Limb (tissue), 2 donors: ENCODE measurements at regions not wholly inside any gene's neighbourhood (a gene's known extent, or its start where the extent isn't known, plus 50 kb on each side); places are given as distances from the start of the nearest gene placed in this dataset.
"Not testable (repeated sequence)": the region's sequence is repeated elsewhere in the genome, so short reads cannot be mapped to it uniquely, and the experiment has no call there.

Experiments used
- DNase-seq, 2 donors: peaks; one replicate each; pipeline ENCODE4 v3.0.0-alpha.2; 2016; ENCODE audit errors: extremely low spot score in 2 of 2

DNA sequence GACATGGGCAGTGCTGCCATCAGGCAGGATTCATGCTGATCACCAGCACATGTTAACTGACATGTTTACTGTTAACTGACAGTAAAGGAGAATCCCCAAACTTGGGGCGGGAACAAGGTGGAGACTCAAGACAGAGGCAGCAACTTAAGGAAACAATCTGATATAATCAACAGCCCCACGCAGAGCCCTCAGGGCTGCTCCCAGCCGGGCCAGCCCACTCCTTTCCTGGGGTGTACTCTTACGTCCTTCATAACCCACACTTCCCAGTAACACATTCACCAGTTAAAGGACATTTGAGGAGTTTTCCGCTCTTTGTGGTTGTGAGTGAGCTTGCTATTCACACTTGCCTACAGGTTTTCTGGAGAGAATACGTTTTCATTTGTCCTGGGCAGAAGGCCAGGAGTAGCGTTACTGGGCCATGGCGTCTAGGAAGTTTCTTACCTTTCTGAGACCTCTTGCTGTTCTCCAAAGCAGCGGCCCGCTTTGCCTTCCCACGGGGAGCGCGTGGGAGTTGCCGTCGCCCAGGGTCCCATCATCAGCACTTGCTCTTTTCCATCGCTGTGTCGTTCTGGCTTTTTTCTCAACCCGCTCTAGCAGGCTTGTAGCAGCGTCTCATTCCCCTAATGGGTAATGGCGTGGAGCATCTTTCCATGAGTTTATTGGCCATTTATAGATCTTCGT lies 56.4 kb downstream of the FOXF2 start:
- no peak for DNase-seq

DNA sequence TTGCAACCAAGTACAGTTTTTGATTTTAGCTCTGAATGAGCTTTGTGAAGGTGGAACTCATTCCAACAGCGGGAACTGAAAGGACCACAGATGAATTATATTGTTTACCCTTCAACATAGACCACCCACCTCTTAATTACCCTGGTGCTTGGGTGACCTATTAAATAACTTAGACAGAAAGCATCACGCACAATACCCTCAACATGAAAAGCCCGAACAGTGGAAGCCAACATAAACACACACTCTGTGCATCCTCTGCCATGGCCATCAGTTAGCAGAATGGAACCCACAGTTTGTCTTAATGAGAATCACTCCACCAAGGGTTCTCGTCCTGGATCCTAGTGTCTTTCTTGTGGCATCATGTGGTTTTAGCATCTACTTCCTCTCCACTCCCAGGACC lies 60.5 kb downstream of the FOXF2 start:
- DNase-seq, result no peak

DNA sequence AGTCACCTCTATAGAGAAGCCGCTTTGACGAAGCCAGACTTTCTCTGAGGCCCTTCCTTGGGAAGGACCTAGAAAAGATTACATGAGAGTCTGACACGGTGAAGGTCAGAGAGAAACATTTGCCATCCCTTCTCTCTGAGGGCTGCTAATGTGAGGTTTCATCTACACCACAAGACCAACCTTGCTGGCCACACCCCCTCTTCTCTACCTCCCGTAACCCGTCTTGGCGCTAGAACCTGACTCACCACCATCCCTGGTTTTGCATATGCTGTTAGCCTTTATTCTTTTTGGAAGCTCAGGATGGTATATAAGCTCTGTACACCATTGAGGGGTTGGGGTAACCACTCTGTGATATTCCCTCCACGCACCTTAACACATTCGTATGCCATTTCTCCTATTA lies 63.6 kb downstream of the FOXF2 start:
- no peak for DNase-seq

DNA sequence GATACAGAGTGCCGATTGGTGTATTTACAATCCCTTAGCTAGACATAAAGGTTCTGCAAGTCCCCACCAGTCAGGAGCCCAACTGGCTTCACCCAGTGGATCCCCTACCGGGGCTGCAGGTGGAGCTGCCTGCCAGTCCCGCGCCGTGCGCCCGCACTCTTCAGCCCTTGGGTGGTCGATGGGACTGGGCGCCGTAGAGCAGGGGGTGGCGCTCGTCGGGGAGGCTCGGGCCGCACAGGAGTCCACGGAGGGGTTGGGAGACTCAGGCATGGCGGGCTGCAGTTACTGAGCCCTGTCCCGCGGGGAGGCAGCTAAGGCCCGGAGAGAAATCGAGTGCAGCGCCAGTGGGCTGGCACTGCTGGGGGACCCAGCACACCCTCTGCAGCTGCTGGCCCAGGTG lies 67.4 kb downstream of the FOXF2 start:
- DNase-seq, result not testable (repeated sequence)

DNA sequence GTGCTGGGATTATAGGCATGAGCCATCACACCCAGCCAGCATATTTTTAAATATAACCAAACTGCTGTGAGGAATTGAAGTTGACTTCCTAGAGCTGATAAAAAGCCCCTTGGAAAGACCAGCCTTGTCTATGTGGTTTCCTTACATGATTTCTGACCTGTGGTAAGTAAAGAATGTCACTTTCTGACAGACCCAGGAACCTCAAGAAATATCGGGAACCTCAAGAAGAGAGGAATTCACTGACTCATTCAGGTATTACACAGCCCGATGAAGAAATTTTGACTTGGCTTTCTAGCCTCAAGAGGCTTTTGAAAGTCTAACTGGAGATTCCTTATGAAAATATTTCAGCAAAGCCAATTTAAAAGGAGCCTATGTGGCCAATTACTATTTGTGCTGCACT lies 71.8 kb downstream of the FOXF2 start:
- no peak for DNase-seq

DNA sequence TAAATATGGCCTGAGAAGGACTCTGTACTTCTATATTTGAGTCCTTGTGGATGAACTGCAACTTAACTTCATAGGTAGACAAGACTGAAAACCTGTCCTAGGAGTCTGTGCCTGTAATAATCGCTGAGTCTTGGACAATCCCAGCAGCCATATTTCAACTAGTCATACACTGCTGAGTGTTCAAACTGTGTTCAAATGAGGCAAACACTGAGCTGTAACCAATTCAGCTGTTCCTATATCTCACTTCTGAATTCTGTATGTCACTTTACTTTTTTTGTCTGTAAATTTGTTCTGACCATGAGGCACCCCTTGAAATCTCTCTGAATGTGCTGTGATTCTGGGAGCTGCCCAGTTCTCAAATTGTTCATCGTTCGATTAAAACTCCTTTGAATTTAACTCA lies 72.4 kb downstream of the FOXF2 start:
- no peak for DNase-seq

DNA sequence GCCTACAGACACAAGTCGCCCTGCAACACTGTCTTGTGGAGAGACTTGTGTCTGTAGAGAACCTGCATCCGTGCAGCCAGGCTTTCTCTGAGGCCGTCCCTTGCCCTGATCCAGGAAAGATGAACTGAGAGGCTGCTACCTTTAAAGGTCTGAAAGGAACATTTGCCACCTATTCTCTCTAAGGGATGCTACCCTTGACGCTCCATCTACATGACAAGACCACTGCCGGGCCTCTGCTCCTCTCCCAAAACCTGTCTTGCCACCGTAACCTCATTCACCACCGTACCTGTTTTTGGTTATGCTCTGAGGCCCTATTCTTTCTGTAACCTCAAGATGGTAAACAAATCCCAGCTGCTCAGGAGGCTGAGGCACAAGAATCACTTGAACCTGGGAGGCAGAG lies 73.9 kb downstream of the FOXF2 start:
- no peak for DNase-seq

DNA sequence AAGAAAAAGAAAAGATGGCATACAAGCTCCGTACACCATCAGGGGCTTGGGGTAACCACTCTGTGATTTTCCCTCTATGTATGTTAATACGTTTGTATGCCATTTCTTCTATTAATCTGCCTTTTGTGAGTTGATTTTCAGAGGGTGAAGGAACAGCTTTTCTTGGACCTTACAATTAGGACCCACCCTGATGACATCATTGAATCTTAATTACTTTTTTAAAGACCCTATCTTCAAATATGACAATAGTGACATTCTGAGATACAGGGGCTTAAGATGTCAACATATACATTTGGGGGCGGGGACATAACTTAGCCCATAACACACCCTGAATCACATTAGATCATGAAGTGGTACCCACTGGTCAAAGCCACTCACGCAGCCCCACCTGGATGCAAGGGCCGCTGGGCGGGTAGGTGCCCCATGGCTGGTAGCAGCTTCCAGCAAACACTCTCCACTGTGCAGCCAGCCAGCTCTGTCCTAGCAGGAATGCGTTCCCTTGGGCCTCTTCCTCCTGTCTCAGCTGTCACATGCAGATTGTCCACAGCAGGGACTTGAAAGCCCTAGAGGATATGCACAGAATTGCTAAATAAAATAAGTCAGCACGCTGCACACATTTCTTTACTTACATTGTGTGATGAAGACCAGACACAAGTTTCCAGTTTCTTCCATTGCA lies 74.5 kb downstream of the FOXF2 start:
- no peak for DNase-seq

DNA sequence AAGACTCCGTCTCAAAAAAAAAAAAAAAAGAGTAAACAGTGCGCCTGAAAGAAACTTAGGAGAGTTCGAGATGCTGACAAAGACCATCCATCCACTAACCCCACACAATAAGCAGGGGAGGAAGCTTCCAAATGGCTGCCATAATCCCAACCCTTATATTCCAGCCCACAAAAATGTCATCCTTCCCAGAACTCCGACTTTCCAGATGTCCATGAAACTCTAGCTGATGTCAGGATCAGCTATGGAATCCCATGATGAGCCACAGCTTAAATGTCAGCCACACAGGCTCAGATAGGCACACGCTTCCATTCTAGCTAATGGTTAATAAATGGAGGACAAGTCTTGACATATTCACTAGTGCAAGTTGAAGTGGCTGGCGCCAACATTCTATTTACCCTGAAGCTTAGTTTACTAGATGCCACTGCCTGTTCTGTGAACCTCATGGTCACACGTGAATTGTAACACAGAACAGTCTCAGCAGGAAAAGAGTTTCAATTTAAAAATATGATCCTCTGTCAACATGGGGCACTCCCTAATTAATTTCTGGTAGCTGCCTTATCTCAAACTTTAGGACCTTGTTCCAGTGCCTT lies 75.5 kb downstream of the FOXF2 start:
- DNase-seq, result no peak

DNA sequence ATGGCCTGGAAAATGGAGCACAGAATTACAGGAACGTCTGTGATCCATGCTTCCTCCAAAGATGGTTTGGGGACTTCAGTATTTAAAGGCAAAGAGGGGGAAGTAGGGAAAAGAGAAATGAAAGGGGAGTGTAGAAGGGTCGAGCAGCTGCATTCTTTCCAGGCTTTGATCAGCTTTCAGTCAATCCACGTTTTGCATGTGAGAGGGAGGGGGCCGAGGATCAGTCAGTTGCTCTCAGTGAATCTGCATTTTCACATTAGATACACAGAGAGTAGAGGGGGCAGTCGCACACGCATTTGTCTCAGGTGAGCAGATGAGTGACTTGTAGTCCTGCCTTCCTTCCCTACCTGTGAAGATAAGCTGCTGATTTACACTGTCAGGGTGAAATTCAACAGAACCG lies 78.8 kb downstream of the FOXF2 start:
- DNase-seq, result no peak

DNA sequence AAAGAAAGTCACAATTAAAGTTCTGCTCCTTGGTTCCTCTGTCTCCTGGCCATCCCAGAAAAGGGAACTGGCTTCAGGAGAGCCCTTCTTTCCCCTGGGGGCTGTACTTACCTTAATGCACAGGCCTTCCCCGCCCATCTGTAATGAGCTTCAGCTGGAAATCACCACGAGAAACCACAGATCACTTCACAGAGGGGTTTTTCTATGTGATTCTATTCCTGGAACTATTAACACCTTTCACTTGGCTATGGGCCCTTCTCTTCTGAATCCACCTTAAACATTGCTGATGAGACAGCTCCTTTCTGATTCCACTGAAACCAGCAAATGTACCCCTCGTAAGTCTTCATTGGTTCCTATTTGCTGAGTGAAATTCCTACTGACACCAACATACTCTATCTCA lies 80.7 kb downstream of the FOXF2 start:
- DNase-seq, result no peak

DNA sequence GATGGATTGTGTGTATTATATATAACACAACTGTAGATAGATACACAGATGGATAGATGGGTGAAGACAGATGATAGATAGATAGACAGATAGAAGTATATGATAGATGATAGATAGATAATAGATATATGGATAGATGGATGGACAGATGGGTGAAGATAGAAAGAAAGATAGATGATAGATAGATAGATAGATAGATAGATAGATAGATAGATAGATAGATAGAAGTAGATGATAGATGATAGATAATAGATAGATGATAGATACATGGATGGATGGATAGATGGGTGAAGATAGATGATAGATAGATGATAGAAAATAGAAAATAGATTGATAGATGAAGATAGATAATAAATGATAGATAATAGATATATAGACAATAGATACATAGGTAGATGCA lies 83.3 kb downstream of the FOXF2 start:
- DNase-seq, result no peak

DNA sequence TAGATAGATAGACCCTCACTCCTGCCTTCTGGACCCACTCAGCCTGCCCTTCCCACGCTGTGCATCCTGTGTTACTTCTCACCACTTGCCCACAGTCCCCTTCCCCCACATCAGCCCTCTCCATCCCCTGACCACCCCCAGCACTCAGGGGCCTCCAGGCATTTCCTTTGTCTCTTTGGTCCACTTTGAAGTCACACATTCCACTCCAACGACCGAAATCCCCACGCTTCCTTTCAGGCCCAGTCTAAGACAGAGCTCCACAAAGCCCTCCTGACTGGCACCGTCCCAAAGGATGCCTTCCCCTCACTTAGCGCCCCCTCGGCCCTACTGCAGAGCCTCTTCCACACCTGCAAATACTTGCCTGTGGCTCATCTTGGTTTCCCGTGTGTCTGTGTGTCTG lies 83.8 kb downstream of the FOXF2 start:
- no peak for DNase-seq

DNA sequence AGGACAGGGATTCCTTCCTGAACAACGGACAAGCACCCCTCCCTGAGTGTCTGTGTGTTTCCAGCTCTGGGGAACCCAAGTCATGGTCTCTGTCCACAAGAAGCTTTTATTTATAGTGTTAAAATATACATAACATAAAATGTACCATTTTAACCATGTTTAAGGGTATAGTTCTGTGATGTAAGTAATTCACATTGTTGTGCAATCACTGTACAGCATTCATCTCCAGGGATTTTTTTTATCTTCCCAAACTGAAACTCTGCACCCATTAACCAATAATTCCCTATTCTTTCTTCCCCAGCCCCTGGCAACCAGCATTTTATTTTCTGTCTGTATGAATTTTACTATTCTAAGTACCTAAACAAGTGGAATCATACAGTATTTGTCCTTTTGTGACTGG lies 84.2 kb downstream of the FOXF2 start:
- DNase-seq, result no peak

DNA sequence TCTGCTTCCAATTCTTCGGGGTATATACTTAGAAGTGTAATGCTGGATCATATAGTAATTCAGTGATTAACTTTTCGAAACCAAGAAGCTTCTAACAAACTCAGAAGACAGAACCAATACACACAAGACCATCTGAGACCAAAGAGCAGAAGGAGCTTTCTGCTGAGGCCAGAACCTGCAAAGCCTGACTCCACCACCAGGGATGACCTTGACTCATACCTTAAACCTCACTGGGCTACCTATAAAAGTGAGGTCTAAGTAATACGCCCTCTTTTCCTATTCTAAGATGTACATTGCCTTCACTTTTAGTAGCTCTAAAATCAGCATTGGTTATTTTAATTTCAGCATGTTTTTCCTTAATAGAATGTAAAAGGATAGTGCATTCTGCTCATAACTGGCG lies 84.8 kb downstream of the FOXF2 start:
- DNase-seq, result no peak

DNA sequence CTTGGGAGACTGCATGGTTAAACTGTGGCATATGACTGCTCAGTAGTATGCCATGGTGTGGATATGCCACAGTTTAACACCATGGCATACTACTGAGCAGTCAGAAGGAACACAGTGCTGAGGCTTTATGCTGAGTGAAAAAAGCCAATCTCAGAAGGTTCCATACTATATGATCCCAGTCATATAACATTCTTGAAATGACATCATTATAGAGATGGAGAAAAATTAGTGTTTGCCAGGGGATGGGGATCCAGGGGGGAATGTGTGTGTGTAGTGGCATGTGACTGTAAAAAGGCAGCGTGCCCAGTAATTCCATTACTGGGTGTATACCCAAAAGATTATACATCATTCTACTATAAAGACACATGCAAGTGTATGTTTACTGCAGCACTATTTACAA lies 85.8 kb downstream of the FOXF2 start:
- no peak for DNase-seq

DNA sequence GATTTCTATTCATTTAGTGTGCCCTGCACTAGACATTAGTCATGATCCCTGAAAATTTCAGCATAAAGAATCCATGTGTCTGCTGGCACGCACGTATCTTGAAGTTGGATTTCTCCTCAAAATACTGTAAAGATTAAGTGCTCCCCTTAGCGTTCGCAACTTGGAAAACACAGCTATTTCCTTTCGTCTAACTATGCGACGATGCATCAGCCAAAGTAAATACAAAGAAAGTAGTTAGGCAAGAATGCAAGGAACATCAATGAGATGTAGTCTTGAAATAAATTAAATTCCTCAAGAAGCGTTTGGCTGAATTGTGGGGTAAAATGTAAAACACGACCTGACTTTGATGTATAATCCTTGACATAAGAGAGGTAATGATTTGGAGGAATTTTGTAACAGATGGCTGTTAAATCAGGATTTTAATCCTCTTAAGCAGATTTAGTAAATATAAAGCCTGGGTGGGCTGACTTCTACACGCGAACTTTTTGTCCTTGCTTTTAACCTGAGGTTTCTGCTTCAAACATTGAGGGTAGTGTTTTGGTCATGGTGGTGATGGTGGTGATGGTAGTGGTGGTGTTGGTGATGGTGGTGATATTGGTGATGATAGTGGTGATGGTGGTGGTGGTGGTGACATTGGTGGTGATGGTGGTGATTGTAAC lies 88.2 kb downstream of the FOXF2 start:
- DNase-seq, result peak in 1 of 2 donors; percentile 39

DNA sequence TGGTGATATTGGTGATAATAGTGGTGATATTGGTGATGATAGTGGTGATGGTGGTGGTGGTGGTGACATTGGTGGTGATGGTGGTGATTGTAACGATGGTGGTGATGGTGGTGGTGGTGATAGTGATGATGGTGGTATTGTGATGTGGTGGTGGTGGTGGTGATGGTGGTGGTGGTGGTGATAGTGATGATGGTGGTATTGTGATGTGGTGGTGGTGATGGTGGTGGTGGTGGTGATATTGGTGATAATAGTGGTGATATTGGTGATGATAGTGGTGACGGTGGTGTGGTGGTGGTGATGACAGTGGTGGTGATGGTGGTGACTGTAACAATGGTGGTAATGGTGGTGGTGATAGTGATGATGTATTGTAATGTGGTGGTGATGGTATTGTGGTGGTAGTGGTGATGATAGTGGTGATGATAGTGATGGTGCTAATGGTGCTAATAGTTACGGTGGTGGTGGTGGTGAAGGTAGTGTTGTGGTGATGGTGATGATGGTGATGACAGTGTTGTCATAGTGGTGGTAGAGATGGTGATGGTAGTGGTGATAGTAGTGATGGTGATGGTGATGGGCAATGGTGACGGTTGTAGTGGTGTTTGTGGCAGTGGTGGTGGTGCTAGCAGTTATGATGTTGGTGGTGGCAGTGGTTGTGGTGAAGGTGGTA lies 88.9 kb downstream of the FOXF2 start:
- not testable (repeated sequence) for DNase-seq

DNA sequence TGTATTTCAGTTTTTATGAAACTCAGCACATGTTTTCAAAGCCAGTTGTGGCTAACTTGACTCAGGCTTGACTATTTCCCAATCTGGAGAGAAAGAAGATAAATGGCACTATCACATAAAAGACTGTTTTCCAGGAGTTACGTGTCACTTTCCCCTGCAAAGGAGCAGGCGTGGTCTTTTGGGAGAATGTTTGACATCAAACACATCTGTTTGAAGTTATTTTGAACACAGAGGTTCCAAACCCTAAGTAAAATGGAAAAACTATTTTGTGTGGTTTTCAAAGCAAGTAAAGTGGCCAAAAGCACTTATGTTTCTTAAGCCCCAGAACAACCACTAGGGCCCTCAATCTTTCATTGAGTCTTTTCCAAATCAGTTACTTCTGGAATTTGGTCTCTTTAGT lies 89.7 kb downstream of the FOXF2 start:
- DNase-seq, result peak in 1 of 2 donors; percentile 52

DNA sequence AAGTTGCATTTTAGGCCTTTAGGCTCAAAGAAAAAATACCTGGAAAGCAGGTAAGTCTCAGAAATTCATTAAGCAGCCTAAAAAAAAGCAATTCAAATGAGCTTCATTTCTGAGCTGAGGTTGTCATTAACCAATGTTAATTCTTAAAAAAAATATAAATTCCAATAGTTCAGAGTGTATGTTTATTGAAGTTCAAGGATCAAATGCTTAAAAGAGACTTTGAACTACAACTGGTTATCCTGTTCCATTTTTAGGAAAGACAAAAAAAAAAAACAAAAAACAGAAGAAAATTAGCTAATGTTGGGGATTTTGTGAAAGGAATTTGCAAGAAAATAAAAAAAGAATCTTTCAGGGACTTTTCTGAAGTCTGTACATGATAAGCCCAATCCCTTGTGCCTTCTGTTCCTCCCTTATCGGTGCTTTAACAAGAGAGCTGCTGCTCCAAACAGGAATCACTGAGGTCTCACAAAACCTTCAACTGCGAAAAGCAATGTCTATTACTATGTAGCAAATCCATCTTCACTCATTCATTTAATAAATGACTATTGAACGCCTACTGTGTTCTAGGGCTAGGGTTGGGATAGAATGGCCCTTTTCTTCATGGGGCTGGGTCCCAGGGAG lies 90.3 kb downstream of the FOXF2 start:
- no peak for DNase-seq

DNA sequence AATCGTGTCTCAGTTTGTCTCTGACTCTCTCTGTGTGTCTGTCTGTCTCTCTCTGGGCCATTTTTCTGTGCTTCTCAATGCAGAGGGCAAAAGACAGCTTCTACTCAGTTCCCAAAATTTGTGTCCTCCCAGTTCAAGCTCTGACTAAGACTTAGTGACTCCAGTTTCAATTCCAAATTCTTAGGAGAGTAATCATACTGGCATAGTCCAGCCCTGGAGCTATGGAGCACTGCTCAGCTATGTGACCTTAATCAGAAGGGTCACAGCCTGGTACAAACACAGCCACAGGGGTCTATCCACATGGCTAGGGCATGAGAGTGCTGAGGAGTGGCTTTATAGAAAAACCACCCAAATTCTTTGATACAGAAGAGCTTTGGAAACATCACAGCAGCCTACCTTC lies 91.9 kb downstream of the FOXF2 start:
- no peak for DNase-seq
